Left lobe of liver (tissue), 2 donors: ENCODE measurements at regions not wholly inside any gene's neighbourhood (a gene's known extent, or its start where the extent isn't known, plus 50 kb on each side); places are given as distances from the start of the nearest gene placed in this dataset.
"Not testable (repeated sequence)": the region's sequence is repeated elsewhere in the genome, so short reads cannot be mapped to it uniquely, and the experiment has no call there.

Experiments
- ATAC-seq: fragments of 200-7000 bp; cut with Tn5 transposase; one replicate; pipeline ENCODE4 v1.9.1; 2020; ENCODE audit warnings: mild to moderate bottlenecking, moderate library complexity
- DNase-seq: peaks from one replicate; pipeline ENCODE4 v3.0.0-alpha.2; 2020; ENCODE audit warnings: low spot score
- donor health status: DM: no; HTN: no; CAD: no; lungs with moderate emphysema.
- donor health status: DM: no; HTN: yes; CAD: no.

GRCh38 chr19:29873801-29874575 is 62.2 kb downstream of the CCNE1 start:
- DNase-seq (no peak), ATAC-seq (no peak)

- DNase-seq (no peak), ATAC-seq (no peak)
Observed at GRCh38 chr19:29875931-29876330, 64.1 kb downstream of the CCNE1 start.

GRCh38 chr19:29876414-29876813 is 64.6 kb downstream of the CCNE1 start:
- DNase-seq, result no peak

DNA sequence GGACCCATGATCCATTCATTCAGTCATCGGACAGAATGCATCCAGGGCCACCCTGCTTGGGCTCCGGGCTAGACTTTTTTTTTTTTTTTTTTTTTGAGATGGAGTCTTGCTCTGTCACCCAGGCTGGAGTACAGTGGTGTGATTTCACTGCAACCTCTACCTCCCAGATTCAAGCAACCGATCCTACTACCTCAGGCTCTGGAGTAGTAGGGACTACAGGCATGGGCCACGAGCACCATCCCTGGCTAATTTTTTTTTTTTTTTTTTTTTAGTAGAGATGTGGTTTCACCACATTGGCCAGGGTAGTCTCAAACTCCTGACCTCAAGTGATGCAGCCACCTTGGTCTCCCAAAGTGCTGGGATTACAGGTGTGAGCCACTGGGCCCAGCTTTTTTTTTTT is 65.1 kb downstream of the CCNE1 start:
- not testable (repeated sequence) for DNase-seq

More at GRCh38 chr19:29876414-29876813, 64.6 kb downstream of the CCNE1 start:
- ATAC-seq, result no peak

DNA sequence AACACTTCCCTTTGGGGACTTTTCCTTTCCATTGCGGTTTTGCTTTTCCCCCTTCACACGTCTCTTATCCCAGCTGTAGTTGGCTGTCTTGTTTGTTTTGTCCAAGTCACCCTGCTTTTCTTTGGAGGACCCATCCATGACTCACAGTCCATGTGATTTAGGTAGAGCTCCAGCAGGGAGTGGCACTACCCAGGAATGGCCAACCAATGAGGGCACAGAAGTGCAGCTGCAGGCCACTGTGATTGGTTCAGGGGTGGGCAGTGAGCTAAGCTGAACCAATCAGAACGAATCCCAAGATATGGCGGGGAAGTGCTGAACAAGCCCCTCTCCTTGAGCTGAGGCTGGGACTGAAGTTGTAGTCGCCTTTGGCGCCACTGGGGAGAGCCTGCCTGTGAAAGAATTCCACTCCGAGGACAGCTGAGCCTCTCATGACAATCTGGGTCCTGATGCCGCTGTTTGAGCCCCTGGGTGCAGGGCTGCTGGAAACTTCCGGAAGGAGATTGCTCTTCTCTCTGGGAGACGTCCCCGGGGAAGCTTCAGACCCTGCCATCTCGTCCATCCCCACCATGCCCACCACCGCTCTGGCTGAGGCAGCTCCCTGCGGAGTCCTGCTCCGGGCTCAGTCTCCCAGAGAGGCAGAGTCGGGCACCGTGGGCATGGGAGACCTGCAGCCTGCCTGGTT is 62.9 kb upstream of the URI1 start:
- DNase-seq, result no peak
- ATAC-seq, result no peak

More for the DNA sequence above, 65.1 kb downstream of the CCNE1 start:
- not testable (repeated sequence) for ATAC-seq

DNA sequence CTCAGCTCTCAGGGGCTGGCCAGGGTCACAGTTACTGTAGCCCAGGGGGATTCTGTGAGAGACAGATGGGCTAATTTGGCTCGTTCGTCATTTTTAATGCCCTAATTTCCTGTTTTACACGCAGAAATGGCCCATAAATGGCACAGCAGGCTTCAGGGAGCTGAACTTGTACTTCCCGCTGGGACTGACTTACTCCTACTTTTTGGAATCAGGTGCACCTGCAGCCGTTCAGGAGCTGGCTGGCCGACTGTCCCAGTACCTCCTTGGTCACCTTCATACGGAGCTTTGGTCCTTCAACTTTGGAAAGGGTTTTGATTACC is 62.4 kb upstream of the URI1 start:
- DNase-seq, result no peak
- ATAC-seq, result no peak

DNA sequence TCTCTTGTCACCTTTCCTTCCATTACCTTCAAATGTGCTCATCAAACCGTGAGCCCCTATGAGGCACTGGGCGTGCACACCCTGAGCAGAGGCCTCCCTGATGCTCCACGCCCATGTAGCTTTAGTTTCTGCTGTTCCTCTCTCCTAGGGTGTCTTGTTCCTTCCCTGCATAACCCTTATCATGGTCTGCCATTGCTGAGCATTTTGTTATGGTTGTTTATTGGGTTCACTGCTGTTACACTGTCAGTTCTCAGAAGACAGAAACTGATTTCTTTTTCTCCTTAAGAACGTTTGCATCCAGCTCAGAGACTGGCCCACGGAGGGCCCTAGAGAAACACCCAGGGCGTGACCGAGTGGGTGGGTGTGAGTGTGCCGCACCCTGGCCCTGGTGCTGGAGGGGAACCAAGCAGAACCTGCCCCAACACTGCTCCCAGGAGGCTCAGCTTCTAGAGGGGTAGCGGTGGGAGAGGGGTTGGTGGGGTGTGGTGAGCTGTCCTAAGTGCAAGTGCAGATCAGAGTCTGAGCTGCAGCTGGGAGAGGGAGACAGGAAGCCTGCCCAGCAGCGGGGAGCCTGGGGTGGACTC is 61.4 kb upstream of the URI1 start:
- no peak for ATAC-seq
- DNase-seq, result no peak

DNA sequence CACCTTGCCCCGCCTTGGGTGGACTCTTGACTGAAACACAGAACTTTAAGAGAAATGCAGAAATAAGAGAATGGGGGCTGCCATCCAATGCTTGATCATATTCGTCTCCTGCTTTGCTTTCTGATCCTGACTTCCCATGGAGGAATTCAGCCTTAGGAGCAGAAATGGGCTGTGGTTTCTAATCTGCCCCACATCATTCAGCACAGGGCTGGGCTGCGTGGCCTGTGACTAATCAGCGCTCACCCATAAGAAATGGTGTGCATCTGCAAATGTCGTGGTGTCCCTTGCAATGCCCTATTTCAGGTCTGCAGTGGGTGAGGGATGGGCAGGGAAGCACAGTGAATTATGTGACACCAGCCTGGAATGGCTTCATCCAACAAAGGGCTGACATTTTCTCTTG is 60.7 kb upstream of the URI1 start:
- no peak for ATAC-seq
- DNase-seq, result no peak

- DNase-seq (no peak), ATAC-seq (no peak)
Observed at GRCh38 chr19:29882719-29883105, 59.3 kb upstream of the URI1 start.

DNA sequence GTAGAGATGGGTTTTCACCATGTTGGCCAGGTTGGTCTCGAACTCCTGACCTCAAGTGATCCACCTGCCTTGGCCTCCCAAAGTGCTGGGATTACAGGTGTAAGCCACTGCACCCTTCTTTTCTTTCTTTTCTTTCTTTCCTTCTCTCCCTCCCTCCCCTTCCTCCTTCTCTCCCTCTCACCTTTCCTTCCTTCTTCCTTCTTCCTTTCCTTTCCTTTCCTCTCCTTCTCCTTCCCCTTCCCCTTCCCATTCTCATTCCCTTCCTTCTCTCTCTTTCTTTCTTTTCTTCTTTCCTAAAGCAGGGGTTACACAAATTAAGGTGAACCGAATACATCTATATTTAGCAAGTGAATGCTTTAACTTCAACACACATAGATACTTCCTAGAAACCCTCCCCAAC is 58.0 kb upstream of the URI1 start:
- DNase-seq (no peak), ATAC-seq (no peak)

DNA sequence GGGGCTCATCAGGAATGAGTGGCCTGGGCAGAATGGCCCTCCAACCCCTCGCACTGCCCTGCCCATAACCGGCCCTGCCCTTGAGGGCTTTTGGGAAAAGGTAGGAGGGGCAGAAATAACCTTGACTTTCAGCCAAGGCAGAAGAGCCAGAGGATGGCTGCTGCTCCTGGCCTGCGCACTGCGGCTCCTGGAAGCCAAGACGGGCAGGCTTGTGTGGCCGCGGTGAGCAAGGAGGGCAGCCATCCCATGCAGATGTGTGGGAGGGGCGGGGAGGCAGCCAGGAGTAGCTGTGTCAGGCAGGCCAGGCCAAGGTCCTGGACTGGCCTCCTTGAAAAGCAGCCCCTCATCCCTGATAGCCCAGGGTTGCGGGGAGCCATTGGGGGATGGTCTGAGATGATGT is 57.6 kb upstream of the URI1 start:
- no peak for ATAC-seq
- DNase-seq, result no peak

DNA sequence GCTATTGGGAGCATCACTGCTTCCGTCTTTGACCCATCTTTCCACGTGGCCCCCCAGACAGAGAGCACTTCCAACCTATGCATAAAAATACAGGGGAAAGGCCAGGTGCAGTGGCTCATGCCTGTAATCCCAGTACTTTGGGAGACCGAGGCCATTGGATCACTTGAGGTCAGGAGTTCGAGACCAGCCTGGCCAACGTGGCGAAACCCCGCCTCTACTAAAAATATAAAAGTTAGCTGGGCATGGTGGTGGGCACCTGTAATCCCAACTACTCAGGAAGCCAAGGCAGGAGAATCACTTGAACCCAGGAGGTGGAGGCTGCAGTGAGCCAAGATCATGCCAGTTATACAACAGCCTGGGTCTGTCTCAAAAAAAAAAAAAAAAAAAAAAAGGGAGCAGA is 55.9 kb upstream of the URI1 start:
- ATAC-seq, DNase-seq: not testable (repeated sequence)

- DNase-seq, result no peak
- ATAC-seq, result no peak
Observed at GRCh38 chr19:29886586-29886985, 55.5 kb upstream of the URI1 start.

DNA sequence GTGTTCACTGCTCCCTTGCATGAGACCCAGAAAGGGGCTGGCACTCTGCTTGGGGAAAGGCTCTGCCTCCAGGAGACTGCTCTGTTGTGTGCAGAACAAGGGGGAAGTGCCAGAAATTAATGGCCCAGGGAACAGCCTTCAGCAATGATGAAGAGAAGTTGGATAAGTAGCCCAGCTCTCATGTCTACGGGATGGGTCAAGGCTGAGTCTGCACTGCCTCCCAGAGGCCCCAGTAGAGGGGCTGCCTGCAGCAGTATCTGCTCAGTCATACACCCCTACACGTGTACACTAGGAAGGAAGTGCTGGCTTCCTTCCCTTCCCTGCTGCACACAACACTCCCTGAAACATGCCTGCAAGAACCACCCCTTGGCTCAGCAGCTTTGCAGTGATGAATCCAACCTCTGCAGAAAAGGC is 54.6 kb upstream of the URI1 start:
- ATAC-seq, result peak; percentile 61
- no peak for DNase-seq

DNA sequence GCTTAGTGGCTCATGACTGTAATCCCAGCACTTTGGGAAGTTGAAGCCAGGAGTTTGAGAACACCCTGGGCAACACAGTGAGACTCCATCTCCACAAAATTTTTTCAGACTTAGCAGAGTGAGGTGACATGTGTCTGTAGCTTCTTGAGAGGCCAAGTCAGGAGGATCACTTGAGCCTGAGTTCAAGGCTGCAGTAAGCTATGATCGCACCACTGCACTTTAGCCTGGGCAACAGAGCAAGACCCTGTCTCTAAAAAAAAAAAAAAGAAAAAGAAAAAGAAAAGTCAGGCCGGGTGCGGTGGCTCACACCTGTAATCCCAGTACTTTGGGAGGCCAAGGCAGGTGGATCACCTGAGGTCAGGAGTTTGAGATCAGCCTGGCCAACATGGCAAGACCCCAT is 54.0 kb upstream of the URI1 start:
- ATAC-seq, DNase-seq: not testable (repeated sequence)

DNA sequence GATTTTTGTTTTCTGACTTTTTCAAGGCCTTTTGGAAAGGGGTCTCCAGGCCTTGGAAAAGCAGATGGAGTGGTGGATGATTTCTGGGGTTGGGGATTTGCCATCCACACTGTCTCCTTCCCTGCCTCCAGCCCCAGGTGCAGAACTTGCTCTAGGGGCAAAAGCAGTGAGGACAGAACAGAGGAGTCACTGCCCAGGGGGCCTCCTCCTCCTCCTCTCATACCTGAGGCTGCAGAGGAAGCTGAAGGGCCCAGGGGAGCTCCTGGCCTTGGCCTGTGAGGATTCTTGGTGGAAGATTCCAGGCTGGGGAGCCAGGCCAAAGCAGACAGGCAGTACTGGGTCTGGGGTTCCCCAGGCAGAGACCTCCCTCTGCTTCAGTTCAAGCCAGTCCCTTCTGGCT is 52.3 kb upstream of the URI1 start:
- DNase-seq, result no peak
- ATAC-seq, result no peak

GRCh38 chr19:29890392-29890791 is 51.6 kb upstream of the URI1 start:
- no peak for DNase-seq
- ATAC-seq, result no peak
